H1 (cell line): ENCODE measurements at regions not wholly inside any gene's neighbourhood (a gene's known extent, or its start where the extent isn't known, plus 50 kb on each side); places are given as distances from the start of the nearest gene placed in this dataset.

Source experiments
- CTCF ChIA-PET: fragments of 300-600 bp; sonication (Branson Sonifier 250); formaldehyde crosslinking; loops from one replicate; lab custom pipeline; 2021; ENCODE audit not compliant: partially characterized antibody; lab: Charles Lee
- POLR2A ChIA-PET: fragments of 300-600 bp; sonication (Branson Sonifier 250); formaldehyde crosslinking; loops from one replicate; lab custom pipeline; 2021; ENCODE audit warnings: inconsistent platforms; ENCODE audit not compliant: partially characterized antibody; lab: Charles Lee
- DNase-seq, 2 experiments: peaks; one replicate each; pipeline versions ENCODE4 v3.0.0 to v3.0.0-alpha.2; 2010 to 2022; ENCODE audit warnings: low spot score in 2 of 2, low read depth in 1 of 2, mixed read lengths in 1 of 2
- FAIRE-seq: peaks from 2 replicates; lab custom pipeline; 2011; peaks lifted over from hg19 to GRCh38; lab: Jason Lieb, UNC
- H2AFZ ChIP-seq: 2 replicates; pipeline ENCODE4 v1.8.1; 2012; ENCODE audit warnings: low read length, inconsistent platforms
- H2AK5ac ChIP-seq: 2 replicates; pipeline ENCODE4 v1.6.1; 2013; ENCODE audit warnings: low read depth, low read length
- H2BK120ac ChIP-seq: replicated peaks from 2 replicates; pipeline ENCODE3; 2013; ENCODE audit warnings: low read depth, low read length, inconsistent platforms
- H2BK12ac ChIP-seq: 2 replicates; pipeline ENCODE4 v1.6.1; 2013; ENCODE audit warnings: low read depth, low read length
- H2BK15ac ChIP-seq: 2 replicates; pipeline ENCODE4 v1.6.1; 2013; ENCODE audit warnings: low read length
- H2BK20ac ChIP-seq: 2 replicates; pipeline ENCODE4 v1.6.1; 2013; ENCODE audit warnings: low read length
- H2BK5ac ChIP-seq: 2 replicates; pipeline ENCODE4 v1.6.1; 2013; ENCODE audit warnings: low read depth, low read length
- H3K14ac ChIP-seq: 2 replicates; pipeline ENCODE4 v1.6.1; 2013; ENCODE audit warnings: inconsistent platforms; ENCODE audit not compliant: insufficient read length
- H3K18ac ChIP-seq: 2 replicates; pipeline ENCODE4 v1.6.1; 2013; ENCODE audit warnings: low read length; ENCODE audit errors: extremely low read depth
- H3K23ac ChIP-seq: 2 replicates; pipeline ENCODE4 v1.6.1; 2013; ENCODE audit warnings: inconsistent platforms; ENCODE audit not compliant: insufficient read length
- H3K23me2 ChIP-seq: 2 replicates; pipeline ENCODE4 v1.6.1; 2013; ENCODE audit warnings: low read depth, low read length
- H3K27ac ChIP-seq: 2 replicates; pipeline ENCODE4 v1.6.1; 2011; ENCODE audit warnings: low read depth, low read length, inconsistent platforms
- H3K27me3 ChIP-seq, 4 experiments: replicated peaks in 1 of 4; 1 replicate in 1 of 4; 2 replicates in 3 of 4; pipeline versions ENCODE4 v1.6.1 to v1.8.1; 2011 to 2013; ENCODE audit warnings: low read length in 3 of 4, mild to moderate bottlenecking in 3 of 4, inconsistent platforms in 2 of 4, mixed read lengths in 2 of 4, moderate library complexity in 1 of 4; ENCODE audit not compliant: control insufficient read depth in 3 of 4, insufficient read depth in 3 of 4; ENCODE audit errors: extremely low read depth in 1 of 4
- H3K36me3 ChIP-seq, 4 experiments: 2 replicates each; pipeline versions ENCODE4 v1.6.1 to v1.8.1; 2011 to 2013; ENCODE audit warnings: mild to moderate bottlenecking in 4 of 4, low read length in 3 of 4, moderate library complexity in 2 of 4, control low read depth in 1 of 4, inconsistent platforms in 1 of 4; ENCODE audit not compliant: insufficient read depth in 4 of 4, control insufficient read depth in 2 of 4
- H3K4ac ChIP-seq: replicated peaks from 2 replicates; pipeline ENCODE3; 2013; ENCODE audit warnings: low read length, low read depth, mixed read lengths, inconsistent platforms; ENCODE audit not compliant: insufficient read length
- H3K4me1 ChIP-seq, 4 experiments: replicated peaks in 1 of 4; 1 replicate in 1 of 4; 2 replicates in 3 of 4; pipeline versions ENCODE4 v1.6.1 to v1.8.1; 2011 to 2013; ENCODE audit warnings: low read length in 3 of 4, inconsistent platforms in 2 of 4, mixed read lengths in 1 of 4; ENCODE audit not compliant: insufficient read depth in 4 of 4, control insufficient read depth in 3 of 4
- H3K4me2 ChIP-seq, 2 experiments: 2 replicates each; pipeline versions ENCODE4 v1.6.1 to v1.8.1; 2011 to 2013; ENCODE audit warnings: low read depth in 2 of 2, low read length in 2 of 2, control low read depth in 1 of 2, inconsistent platforms in 1 of 2, mild to moderate bottlenecking in 1 of 2; ENCODE audit not compliant: insufficient read depth in 1 of 2
- H3K4me3 ChIP-seq, 4 experiments: fragments of 200-600, 300-600 bp in 1 of 4; sonication (generic), shearing (Covaris generic), sonication (Bioruptor Twin) in 1 of 4; 2 replicates each; pipeline versions ENCODE4 v1.5.1 to v1.8.1; 2011 to 2016; ENCODE audit warnings: low read length in 4 of 4, low read depth in 3 of 4, control low read depth in 2 of 4, inconsistent platforms in 2 of 4, mild to moderate bottlenecking in 2 of 4, mixed read lengths in 1 of 4, moderate library complexity in 1 of 4; ENCODE audit not compliant: insufficient read depth in 2 of 4; ENCODE audit errors: extremely low read depth in 1 of 4
- H3K56ac ChIP-seq: replicated peaks from 2 replicates; pipeline ENCODE3; 2013; ENCODE audit warnings: low read depth, mild to moderate bottlenecking, mixed read lengths, low read length, inconsistent platforms; ENCODE audit not compliant: insufficient read length
- H3K79me1 ChIP-seq: 2 replicates; pipeline ENCODE4 v1.6.1; 2013; ENCODE audit warnings: low read depth, low read length, control low read depth
- H3K79me2 ChIP-seq, 2 experiments: 2 replicates each; pipeline versions ENCODE4 v1.6.1 to v1.8.1; 2012 to 2013; ENCODE audit warnings: low read length in 2 of 2, mild to moderate bottlenecking in 2 of 2, inconsistent platforms in 1 of 2; ENCODE audit not compliant: insufficient read depth in 2 of 2, control insufficient read depth in 1 of 2
- H3K9ac ChIP-seq, 4 experiments: replicated peaks in 1 of 4; 1 replicate in 1 of 4; 2 replicates in 3 of 4; pipeline versions ENCODE4 v1.6.1 to v1.8.1; 2011 to 2013; ENCODE audit warnings: low read depth in 3 of 4, low read length in 3 of 4, control low read depth in 2 of 4, mild to moderate bottlenecking in 2 of 4, moderate library complexity in 2 of 4, inconsistent platforms in 1 of 4; ENCODE audit errors: extremely low read depth in 1 of 4
- H3K9me3 ChIP-seq, 2 experiments: 2 replicates each; pipeline versions ENCODE4 v1.6.1 to v1.8.1; 2012 to 2013; ENCODE audit warnings: mild to moderate bottlenecking in 2 of 2, moderate library complexity in 2 of 2, control low read depth in 1 of 2, inconsistent platforms in 1 of 2, low read depth in 1 of 2, low read length in 1 of 2, mixed read lengths in 1 of 2; ENCODE audit not compliant: insufficient read depth in 2 of 2
- H4K20me1 ChIP-seq, 2 experiments: replicated peaks in 1 of 2; 2 replicates each; pipeline versions ENCODE3 to v1.8.1; 2011 to 2013; ENCODE audit warnings: inconsistent platforms in 2 of 2, low read length in 2 of 2, mild to moderate bottlenecking in 1 of 2; ENCODE audit not compliant: insufficient read depth in 2 of 2, control insufficient read depth in 1 of 2
- H4K5ac ChIP-seq: 2 replicates; pipeline ENCODE4 v1.6.1; 2013; ENCODE audit warnings: low read length, low read depth, mixed read lengths, inconsistent platforms; ENCODE audit not compliant: insufficient read length
- H4K8ac ChIP-seq: 2 replicates; pipeline ENCODE4 v1.8.0; 2013; ENCODE audit warnings: mild to moderate bottlenecking, moderate library complexity, low read length, inconsistent platforms; ENCODE audit not compliant: insufficient read depth; ENCODE audit errors: extremely low read depth
- H4K91ac ChIP-seq: replicated peaks from 2 replicates; pipeline ENCODE3; 2013; ENCODE audit warnings: low read length, mixed read lengths, inconsistent platforms; ENCODE audit not compliant: insufficient read length
- CREB1 ChIP-seq: IDR thresholded peaks from 2 replicates; pipeline ENCODE4 v1.6.1; 2012; ENCODE audit warnings: inconsistent platforms
- HDAC2 ChIP-seq, 2 experiments: fragments of 300-600 bp in 1 of 2; sonication (generic) in 1 of 2; IDR thresholded peaks; 2 replicates each; pipeline ENCODE4 v1.6.1; 2011 to 2012; ENCODE audit warnings: low read depth in 2 of 2, low read length in 2 of 2, mild to moderate bottlenecking in 2 of 2, moderate library complexity in 2 of 2, borderline replicate concordance in 1 of 2, inconsistent platforms in 1 of 2
- NRF1 ChIP-seq: IDR thresholded peaks from 2 replicates; pipeline ENCODE4 v1.6.1; 2011; ENCODE audit warnings: mild to moderate bottlenecking, low read depth, low read length, improper control_type of control experiment
- PHF8 ChIP-seq: fragments of 200-600 bp; sonication (generic); conservative IDR thresholded peaks from 2 replicates; pipeline ENCODE4 v1.7.1; 2012; ENCODE audit warnings: low read depth, mild to moderate bottlenecking, inconsistent platforms, low read length, moderate library complexity
- POLR2A ChIP-seq, 2 experiments: IDR thresholded peaks; 1 replicate in 1 of 2; 2 replicates in 1 of 2; pipeline ENCODE4 v1.6.1; 2011; ENCODE audit warnings: low read depth in 2 of 2, low read length in 2 of 2, mild to moderate bottlenecking in 2 of 2; ENCODE audit errors: control extremely low read depth in 1 of 2
- POLR2AphosphoS5 ChIP-seq: IDR thresholded peaks from 2 replicates; pipeline ENCODE4 v1.6.1; 2011; ENCODE audit warnings: low read depth, low read length
- RFX5 ChIP-seq: IDR thresholded peaks from 2 replicates; pipeline ENCODE4 v1.6.1; 2011; ENCODE audit warnings: low read depth, low read length, improper control_type of control experiment, borderline replicate concordance
- SIRT6 ChIP-seq: IDR thresholded peaks from one replicate; pipeline ENCODE4 v1.7.1; 2012; ENCODE audit warnings: low read length, inconsistent platforms
- SIX5 ChIP-seq: IDR thresholded peaks from 2 replicates; pipeline ENCODE4 v1.6.1; 2011; ENCODE audit warnings: mild to moderate bottlenecking, low read depth, low read length
- SP1 ChIP-seq: IDR thresholded peaks from 2 replicates; pipeline ENCODE4 v1.6.1; 2011; ENCODE audit warnings: low read depth, low read length
- SP4 ChIP-seq: IDR thresholded peaks from 2 replicates; pipeline ENCODE4 v1.6.1; 2012; ENCODE audit warnings: low read length, inconsistent platforms
- YY1 ChIP-seq: IDR thresholded peaks from 2 replicates; pipeline ENCODE4 v1.6.1; 2011; ENCODE audit warnings: low read depth, mild to moderate bottlenecking, low read length
- WGBS, 2 experiments: shearing (Covaris generic) in 1 of 2; methylation state at CpG; one replicate each; pipeline versions ENCODE4 v1.1.6 to v1.1.7; 2013 to 2015; ENCODE audit warnings: low lambda C conversion rate in 2 of 2, mixed read lengths in 2 of 2, inconsistent platforms in 1 of 2, low coverage in 1 of 2, missing lambda C conversion rate in 1 of 2; ENCODE audit not compliant: insufficient replicate concordance in 2 of 2, insufficient coverage in 1 of 2, insufficient read length in 1 of 2; ENCODE audit errors: extremely low coverage in 1 of 2, missing lambda C conversion rate in 1 of 2; 5-methylcytosine and 5-hydroxymethylcytosine counted together
- TF ChIP-seq, protein P1 (sequence below): IDR thresholded peaks from 2 replicates; pipeline ENCODE4 v1.6.1; 2011; ENCODE audit warnings: low read depth, mild to moderate bottlenecking, low read length; ENCODE audit not compliant: insufficient read depth

- Histone ChIP-seq H4K8ac (no peak overlapping the region), H3K56ac (no peak overlapping the region), H3K27ac (no peak overlapping the region), H2BK5ac (no peak overlapping the region), H3K79me2 (no peaks in the 10 kb centered on the region), H3K23me2 (no peaks in the 10 kb centered on the region), H3K18ac (no peak overlapping the region), H3K9me3 (no peaks in the 10 kb centered on the region), H2AK5ac (no peak overlapping the region), H3K4me2 (no peak overlapping the region), H2BK15ac (no peak overlapping the region), H2BK12ac (no peak overlapping the region), H3K79me1 (no peaks in the 10 kb centered on the region), H3K14ac (no peak overlapping the region), H2BK20ac (no peak overlapping the region), H4K20me1 (no peaks in the 10 kb centered on the region), H3K4ac (no peak overlapping the region), H3K4me3 (no peak overlapping the region), H3K9ac (no peak overlapping the region), H4K91ac (no peak overlapping the region), H3K27me3 (no peaks in the 10 kb centered on the region), H2BK120ac (no peak overlapping the region), H3K36me3 (no peaks in the 10 kb centered on the region), H4K5ac (no peak overlapping the region), H3K23ac (no peak overlapping the region), H2AFZ (peak overlapping the region; percentile 45; the same call in 1 of the 2 replicates), H3K4me1 (no peaks in the 10 kb centered on the region)
- FAIRE-seq: no peak
- CTCF ChIA-PET: interaction anchor here (0.8 to 1.2 kb wide), 2 partner anchors 19 to 49 kb away, joined by 3 to 4 read pairs; no protein-coding TSS in a partner anchor
- no peak for TF ChIP-seq RFX5
- no peak for TF ChIP-seq YY1
- TF ChIP-seq, protein P1, sequence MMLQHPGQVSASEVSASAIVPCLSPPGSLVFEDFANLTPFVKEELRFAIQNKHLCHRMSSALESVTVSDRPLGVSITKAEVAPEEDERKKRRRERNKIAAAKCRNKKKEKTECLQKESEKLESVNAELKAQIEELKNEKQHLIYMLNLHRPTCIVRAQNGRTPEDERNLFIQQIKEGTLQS: no peak
- no peak for TF ChIP-seq SP1
- TF ChIP-seq POLR2A (IDR thresholded peaks at IDR 0.05; ENCODE audit: control extremely low read depth in 1 of 2, low read depth in 2 of 2, low read length in 2 of 2): no peak
- no peak for TF ChIP-seq SP4
- no peak for TF ChIP-seq SIRT6
- TF ChIP-seq CREB1: no peak
- TF ChIP-seq NRF1: no peak
- no peak for TF ChIP-seq HDAC2 (IDR thresholded peaks at IDR 0.05; ENCODE audit: borderline replicate concordance in 1 of 2, low read depth in 2 of 2, low read length in 2 of 2)
- no peak for TF ChIP-seq SIX5
- TF ChIP-seq POLR2AphosphoS5: no peak
- TF ChIP-seq PHF8: no peak
- DNase-seq: no peak
- POLR2A ChIA-PET: no interaction called here
- 87% methylated on average over 6 of the region's 6 CpGs; no CpG with 5 or more reads in 1 of the 2 experiments for WGBS, 2 experiments
Observed at GRCh38 chr3:87696124-87697013, 362.4 kb downstream of the CGGBP1 start.
